Fibroblast of lung (primary cell): ENCODE measurements at regions not wholly inside any gene's neighbourhood (a gene's known extent, or its start where the extent isn't known, plus 50 kb on each side); places are given as distances from the start of the nearest gene placed in this dataset.
"Not testable (repeated sequence)": the region's sequence is repeated elsewhere in the genome, so short reads cannot be mapped to it uniquely, and the experiment has no call there.

Experiments
- CTCF ChIP-seq, 2 donors: IDR thresholded peaks in 1 of 2; conservative IDR thresholded peaks in 1 of 2; 1 replicate in 1 of 2; 2 replicates in 1 of 2; pipeline ENCODE4 v1.5.1; 2011 to 2012; ENCODE audit warnings: low read length in 2 of 2, control low read depth in 1 of 2, inconsistent platforms in 1 of 2, low read depth in 1 of 2, mild to moderate bottlenecking in 1 of 2
- EZH2 ChIP-seq: IDR thresholded peaks from 2 replicates; pipeline ENCODE4 v1.5.1; 2012; ENCODE audit warnings: low read length, control low read depth, mild to moderate bottlenecking; ENCODE audit errors: missing control alignments

DNA sequence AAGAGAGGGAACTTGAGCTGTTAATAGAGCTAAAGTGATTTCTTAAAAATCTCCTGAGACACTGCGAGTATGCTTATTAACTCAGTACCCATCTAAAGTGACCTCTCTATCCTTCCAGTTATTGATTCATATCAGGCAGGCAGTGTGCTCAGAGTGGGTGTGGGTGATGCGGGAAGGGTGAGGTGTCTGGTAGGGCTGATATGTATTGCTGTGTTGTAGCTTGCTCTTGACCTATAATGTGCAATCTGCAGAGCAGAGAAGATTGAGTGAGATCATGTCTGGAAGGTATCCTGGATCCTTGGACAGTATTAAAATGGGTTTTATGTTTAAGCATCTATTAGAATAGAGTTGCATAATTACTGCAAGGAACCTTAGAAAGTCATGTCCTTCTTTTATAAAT, 71.9 kb upstream of the SEC22B start:
- not testable (repeated sequence) for TF ChIP-seq CTCF (conservative IDR thresholded peaks at IDR 0.05 in 1 of 2, IDR thresholded peaks at IDR 0.05 in 1 of 2; ENCODE audit: low read depth in 1 of 2, low read length in 2 of 2); EZH2
